ENCODE measurements at regions not wholly inside any gene's neighbourhood (a gene's known extent, or its start where the extent isn't known, plus 50 kb on each side); places are given as distances from the start of the nearest gene placed in this dataset.

DNA sequence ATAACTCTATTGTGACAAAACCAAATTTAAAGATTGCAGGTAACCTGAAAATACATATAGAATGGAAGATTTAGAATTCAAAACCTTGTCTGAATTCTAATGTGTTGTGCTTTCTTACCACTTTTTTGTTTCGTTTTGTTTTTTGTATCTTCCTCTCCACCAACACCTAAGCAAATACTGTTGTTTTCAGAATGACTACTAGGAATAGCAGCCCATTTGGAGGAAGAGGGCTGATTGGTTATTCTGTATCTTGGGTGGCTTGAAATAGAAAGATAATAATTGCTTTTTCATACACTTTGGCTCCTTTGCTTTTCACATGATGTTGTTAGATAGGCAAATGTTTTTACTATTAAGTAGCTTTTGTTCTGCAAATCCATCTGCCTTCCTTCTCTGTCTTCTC, 61.0 kb upstream of the LRRC7 start:
- CTCF ChIA-PET, result no interaction called here
- POLR2A ChIA-PET (ENCODE audit: low non-redundant PET), result no interaction called here
- no peak overlapping the region for H3K27ac ChIP-seq
- no peak for DNase-seq (ENCODE audit: low spot score)
- TF ChIP-seq, protein P1, sequence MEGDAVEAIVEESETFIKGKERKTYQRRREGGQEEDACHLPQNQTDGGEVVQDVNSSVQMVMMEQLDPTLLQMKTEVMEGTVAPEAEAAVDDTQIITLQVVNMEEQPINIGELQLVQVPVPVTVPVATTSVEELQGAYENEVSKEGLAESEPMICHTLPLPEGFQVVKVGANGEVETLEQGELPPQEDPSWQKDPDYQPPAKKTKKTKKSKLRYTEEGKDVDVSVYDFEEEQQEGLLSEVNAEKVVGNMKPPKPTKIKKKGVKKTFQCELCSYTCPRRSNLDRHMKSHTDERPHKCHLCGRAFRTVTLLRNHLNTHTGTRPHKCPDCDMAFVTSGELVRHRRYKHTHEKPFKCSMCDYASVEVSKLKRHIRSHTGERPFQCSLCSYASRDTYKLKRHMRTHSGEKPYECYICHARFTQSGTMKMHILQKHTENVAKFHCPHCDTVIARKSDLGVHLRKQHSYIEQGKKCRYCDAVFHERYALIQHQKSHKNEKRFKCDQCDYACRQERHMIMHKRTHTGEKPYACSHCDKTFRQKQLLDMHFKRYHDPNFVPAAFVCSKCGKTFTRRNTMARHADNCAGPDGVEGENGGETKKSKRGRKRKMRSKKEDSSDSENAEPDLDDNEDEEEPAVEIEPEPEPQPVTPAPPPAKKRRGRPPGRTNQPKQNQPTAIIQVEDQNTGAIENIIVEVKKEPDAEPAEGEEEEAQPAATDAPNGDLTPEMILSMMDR (conservative IDR thresholded peaks at IDR 0.05; ENCODE audit: low read depth), result no peak

DNA sequence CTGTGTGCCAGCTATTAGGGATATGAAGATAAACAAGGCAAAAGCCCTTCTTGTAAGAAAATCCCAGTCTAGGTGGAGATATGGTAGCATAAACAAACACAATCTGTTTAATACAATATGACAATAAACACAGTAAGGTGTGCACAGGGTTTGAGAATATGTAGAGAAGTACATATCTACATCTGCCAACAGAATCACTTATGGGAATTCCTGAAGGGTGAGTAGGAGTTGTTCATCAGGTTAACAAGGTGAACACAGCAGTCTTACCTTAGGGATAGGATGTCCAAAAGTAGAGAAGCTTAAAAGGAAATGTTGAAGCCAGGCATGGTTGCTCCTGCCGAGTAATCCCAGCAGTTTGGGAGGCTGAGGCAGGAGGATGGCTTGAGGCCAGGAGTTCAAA, 57.7 kb upstream of the LRRC7 start:
- TF ChIP-seq, protein P1 (conservative IDR thresholded peaks at IDR 0.05; ENCODE audit: low read depth), result no peak
- ChIA-PET CTCF (no interaction called here), POLR2A (ENCODE audit: low non-redundant PET) (no interaction called here)
- peak; percentile 24 for DNase-seq (ENCODE audit: low spot score)
- H3K27ac ChIP-seq, result no peak overlapping the region

GRCh38 chr1:69511426-69512192, 56.1 kb upstream of the LRRC7 start:
- TF ChIP-seq, protein P1 (conservative IDR thresholded peaks at IDR 0.05; ENCODE audit: low read depth), result no peak
- no peak overlapping the region for H3K27ac ChIP-seq
- POLR2A ChIA-PET (ENCODE audit: low non-redundant PET), result no interaction called here
- DNase-seq (ENCODE audit: low spot score), result no peak
- CTCF ChIA-PET, result no interaction called here

- ChIA-PET POLR2A (ENCODE audit: low non-redundant PET) (no interaction called here), CTCF (no interaction called here)
- peak; percentile 53 for DNase-seq (ENCODE audit: low spot score)
- TF ChIP-seq, protein P1 (conservative IDR thresholded peaks at IDR 0.05; ENCODE audit: low read depth), result no peak
- H3K27ac ChIP-seq, result no peak overlapping the region
These were observed 54.1 kb upstream of the LRRC7 start for GRCh38 chr1:69513601-69514000.

Measured in RWPE1 (cell line).